ENCODE measurements at regions not wholly inside any gene's neighbourhood (a gene's known extent, or its start where the extent isn't known, plus 50 kb on each side); places are given as distances from the start of the nearest gene placed in this dataset.
"Not testable (repeated sequence)": the region's sequence is repeated elsewhere in the genome, so short reads cannot be mapped to it uniquely, and the experiment has no call there.

DNA sequence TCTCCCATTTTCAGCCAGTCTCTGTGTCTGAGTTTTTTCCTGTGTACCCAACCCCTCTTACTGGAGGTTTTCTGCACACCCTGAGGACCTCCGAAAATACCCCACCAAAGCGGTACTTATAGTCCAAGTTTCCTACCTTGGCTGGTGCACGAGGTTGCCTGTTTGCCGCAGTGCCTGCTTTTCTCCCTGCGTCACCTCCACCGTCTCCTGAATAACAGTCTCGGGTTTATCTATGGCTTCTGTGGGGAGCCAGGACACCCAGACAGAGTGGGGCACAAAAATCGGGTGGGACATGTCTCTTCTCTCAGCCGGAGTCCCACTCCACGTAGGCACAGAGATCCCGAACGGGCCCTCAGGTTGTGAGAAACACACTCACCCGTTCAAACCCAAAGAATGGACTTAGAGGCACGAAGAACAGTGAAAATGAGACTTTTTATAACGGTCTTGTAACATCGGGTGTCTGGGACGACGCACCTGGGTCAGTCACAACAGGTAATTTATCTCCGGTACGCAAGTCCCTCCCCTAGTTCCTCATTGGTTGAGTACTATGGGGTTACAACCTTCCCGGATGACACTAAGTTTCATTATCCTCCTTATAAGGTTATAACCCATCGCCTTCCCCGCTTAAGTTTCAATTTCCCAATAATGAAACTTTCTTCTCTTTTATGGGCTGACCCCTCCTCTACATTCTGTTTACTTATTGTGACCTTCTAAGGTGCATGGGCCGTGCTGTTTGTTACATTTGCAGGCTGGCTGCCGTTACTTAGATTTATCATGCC, 970.2 kb upstream of the COX7C start:
- no peak overlapping the region for H3K56ac ChIP-seq (ENCODE audit: low read length)
- H3K36me3 ChIP-seq (ENCODE audit: control insufficient read depth, insufficient read depth, low read length), result no peaks in the 10 kb centered on the region
- no peaks in the 10 kb centered on the region for H3K79me2 ChIP-seq (ENCODE audit: control insufficient read depth, insufficient read depth, low read length)
- H2BK15ac ChIP-seq (replicated peaks; ENCODE audit: low read depth), result no peak overlapping the region
- no peak overlapping the region for H2AK5ac ChIP-seq (ENCODE audit: low read length)
- H3K9ac ChIP-seq (ENCODE audit: low read length), result no peak overlapping the region
- H4K8ac ChIP-seq (ENCODE audit: low read depth, low read length), result no peak overlapping the region
- H3K4ac ChIP-seq (ENCODE audit: low read depth, low read length), result no peak overlapping the region
- H3K4me1 ChIP-seq (ENCODE audit: control insufficient read depth, low read depth, low read length), result no peaks in the 10 kb centered on the region
- H3K23ac ChIP-seq (ENCODE audit: low read length), result no peak overlapping the region
- H2BK120ac ChIP-seq (ENCODE audit: low read depth, low read length), result no peak overlapping the region
- H4K5ac ChIP-seq (ENCODE audit: low read length), result no peak overlapping the region
- H3K79me1 ChIP-seq (ENCODE audit: low read length), result no peaks in the 10 kb centered on the region
- H3K27ac ChIP-seq (ENCODE audit: low read depth, low read length), result no peak overlapping the region
- no peak overlapping the region for H3K4me3 ChIP-seq (ENCODE audit: low read length)
- no peaks in the 10 kb centered on the region for H3K27me3 ChIP-seq (ENCODE audit: insufficient read depth, low read length, poor library complexity)
- H3K18ac ChIP-seq (ENCODE audit: low read length), result no peak overlapping the region
- WGBS (ENCODE audit: extremely low coverage, insufficient coverage, low lambda C conversion rate), result no CpG with 5 or more reads among the region's 25 CpGs
- no peak for DNase-seq
- H2BK5ac ChIP-seq (ENCODE audit: low read length), result no peak overlapping the region
- no peak overlapping the region for H3K4me2 ChIP-seq (ENCODE audit: low read length)

DNA sequence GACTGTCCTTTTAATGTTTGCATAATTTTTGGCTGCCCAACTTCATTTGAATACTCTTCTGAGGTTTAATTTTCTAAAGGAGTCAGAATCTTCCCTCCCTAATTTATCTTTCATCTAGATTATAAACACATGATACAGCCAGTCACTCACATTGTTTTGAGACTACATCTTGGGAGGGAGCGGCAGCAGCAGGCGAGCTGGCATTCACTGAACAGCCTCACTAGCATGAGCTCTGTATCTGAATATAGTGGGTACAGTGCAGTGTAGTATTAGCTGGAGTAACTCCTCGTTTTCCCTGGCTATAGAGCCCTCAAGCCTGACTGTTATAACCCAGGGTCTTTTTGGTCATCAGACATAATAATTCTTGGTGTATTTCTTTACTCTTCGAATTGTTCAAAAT, 969.2 kb upstream of the COX7C start:
- Histone ChIP-seq H3K23ac (ENCODE audit: low read length) (no peak overlapping the region), H3K4ac (ENCODE audit: low read depth, low read length) (no peak overlapping the region), H3K27ac (ENCODE audit: low read depth, low read length) (no peak overlapping the region), H3K56ac (ENCODE audit: low read length) (no peak overlapping the region), H3K36me3 (ENCODE audit: control insufficient read depth, insufficient read depth, low read length) (no peaks in the 10 kb centered on the region), H2BK5ac (ENCODE audit: low read length) (no peak overlapping the region), H3K79me2 (ENCODE audit: control insufficient read depth, insufficient read depth, low read length) (no peaks in the 10 kb centered on the region), H2BK120ac (ENCODE audit: low read depth, low read length) (no peak overlapping the region), H4K8ac (ENCODE audit: low read depth, low read length) (no peak overlapping the region), H2BK15ac (replicated peaks; ENCODE audit: low read depth) (no peak overlapping the region), H4K5ac (ENCODE audit: low read length) (no peak overlapping the region), H3K4me2 (ENCODE audit: low read length) (no peak overlapping the region), H3K9ac (ENCODE audit: low read length) (no peak overlapping the region), H3K4me1 (ENCODE audit: control insufficient read depth, low read depth, low read length) (no peaks in the 10 kb centered on the region), H3K4me3 (ENCODE audit: low read length) (no peak overlapping the region), H3K79me1 (ENCODE audit: low read length) (no peaks in the 10 kb centered on the region), H2AK5ac (ENCODE audit: low read length) (no peak overlapping the region), H3K18ac (ENCODE audit: low read length) (no peak overlapping the region), H3K27me3 (ENCODE audit: insufficient read depth, low read length, poor library complexity) (no peaks in the 10 kb centered on the region)
- no CpG with 5 or more reads among the region's 4 CpGs for WGBS (ENCODE audit: extremely low coverage, insufficient coverage, low lambda C conversion rate)
- DNase-seq, result no peak

DNA sequence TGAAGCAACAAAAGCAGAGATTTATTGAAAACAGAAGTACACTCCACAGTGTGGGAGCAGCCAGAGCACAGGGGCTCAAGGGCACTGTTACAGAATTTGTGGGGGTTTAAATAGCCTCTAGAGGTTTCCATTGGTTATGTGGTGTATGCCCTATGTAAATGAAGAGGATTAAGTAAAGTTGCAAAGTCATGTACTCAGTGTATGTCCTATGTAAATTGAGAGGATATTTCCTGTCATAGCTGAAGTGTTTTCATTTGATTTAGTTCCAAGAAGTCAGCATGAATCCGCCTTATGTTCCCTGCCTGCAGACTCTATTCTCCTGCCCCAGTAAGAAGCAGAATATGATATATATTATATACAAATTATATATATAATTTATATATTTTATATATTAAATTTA, 966.0 kb upstream of the COX7C start:
- no peaks in the 10 kb centered on the region for H3K36me3 ChIP-seq (ENCODE audit: control insufficient read depth, insufficient read depth, low read length)
- no peak overlapping the region for H3K4me3 ChIP-seq (ENCODE audit: low read length)
- no peak overlapping the region for H3K18ac ChIP-seq (ENCODE audit: low read length)
- H3K9ac ChIP-seq (ENCODE audit: low read length), result no peak overlapping the region
- no peak overlapping the region for H3K56ac ChIP-seq (ENCODE audit: low read length)
- H3K27ac ChIP-seq (ENCODE audit: low read depth, low read length), result no peak overlapping the region
- no peak overlapping the region for H3K23ac ChIP-seq (ENCODE audit: low read length)
- no peak overlapping the region for H4K5ac ChIP-seq (ENCODE audit: low read length)
- H2AK5ac ChIP-seq (ENCODE audit: low read length), result no peak overlapping the region
- H4K8ac ChIP-seq (ENCODE audit: low read depth, low read length), result no peak overlapping the region
- no peak overlapping the region for H2BK15ac ChIP-seq (replicated peaks; ENCODE audit: low read depth)
- H2BK120ac ChIP-seq (ENCODE audit: low read depth, low read length), result no peak overlapping the region
- H3K4ac ChIP-seq (ENCODE audit: low read depth, low read length), result no peak overlapping the region
- DNase-seq, result no peak
- H3K4me2 ChIP-seq (ENCODE audit: low read length), result no peak overlapping the region
- no CpG with 5 or more reads among the region's 1 CpG for whole genome bisulfite sequencing (ENCODE audit: extremely low coverage, insufficient coverage, low lambda C conversion rate)
- H2BK5ac ChIP-seq (ENCODE audit: low read length), result no peak overlapping the region
- H3K4me1 ChIP-seq (ENCODE audit: control insufficient read depth, low read depth, low read length), result no peaks in the 10 kb centered on the region
- H3K79me2 ChIP-seq (ENCODE audit: control insufficient read depth, insufficient read depth, low read length), result no peaks in the 10 kb centered on the region
- no peaks in the 10 kb centered on the region for H3K27me3 ChIP-seq (ENCODE audit: insufficient read depth, low read length, poor library complexity)
- no peaks in the 10 kb centered on the region for H3K79me1 ChIP-seq (ENCODE audit: low read length)

DNA sequence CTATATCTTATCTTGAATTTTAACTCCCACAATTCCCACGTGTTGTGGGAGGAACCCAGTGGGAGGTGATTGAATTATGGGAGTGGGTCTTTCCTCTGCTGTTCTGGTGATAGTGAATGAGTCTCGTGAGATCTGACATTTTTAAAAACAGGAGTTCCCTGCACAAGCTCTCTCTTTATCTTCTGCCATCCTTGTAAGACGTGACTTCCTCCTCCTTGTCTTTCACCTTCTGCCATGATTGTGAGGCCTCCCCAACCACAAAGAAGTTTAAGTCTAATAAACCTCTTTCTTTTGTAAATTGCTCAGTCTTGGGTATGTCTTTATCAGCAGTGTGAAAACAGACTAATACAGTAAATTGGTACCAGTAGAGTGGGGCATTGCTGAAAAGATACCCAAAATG, 963.6 kb upstream of the COX7C start:
- WGBS (ENCODE audit: extremely low coverage, insufficient coverage, low lambda C conversion rate), result no CpG with 5 or more reads among the region's 3 CpGs
- H3K79me1 ChIP-seq (ENCODE audit: low read length); H3K4me3 ChIP-seq (ENCODE audit: low read length); H3K18ac ChIP-seq (ENCODE audit: low read length); H3K4me2 ChIP-seq (ENCODE audit: low read length); H3K79me2 ChIP-seq (ENCODE audit: control insufficient read depth, insufficient read depth, low read length); H2BK15ac ChIP-seq (replicated peaks; ENCODE audit: low read depth); H2BK5ac ChIP-seq (ENCODE audit: low read length); H4K5ac ChIP-seq (ENCODE audit: low read length); H3K4ac ChIP-seq (ENCODE audit: low read depth, low read length); H3K9ac ChIP-seq (ENCODE audit: low read length); H2AK5ac ChIP-seq (ENCODE audit: low read length); DNase-seq; H3K56ac ChIP-seq (ENCODE audit: low read length); H3K23ac ChIP-seq (ENCODE audit: low read length); H3K27me3 ChIP-seq (ENCODE audit: insufficient read depth, low read length, poor library complexity); H2BK120ac ChIP-seq (ENCODE audit: low read depth, low read length); H3K36me3 ChIP-seq (ENCODE audit: control insufficient read depth, insufficient read depth, low read length); H3K27ac ChIP-seq (ENCODE audit: low read depth, low read length); H3K4me1 ChIP-seq (ENCODE audit: control insufficient read depth, low read depth, low read length); H4K8ac ChIP-seq (ENCODE audit: low read depth, low read length): not testable (repeated sequence)

DNA sequence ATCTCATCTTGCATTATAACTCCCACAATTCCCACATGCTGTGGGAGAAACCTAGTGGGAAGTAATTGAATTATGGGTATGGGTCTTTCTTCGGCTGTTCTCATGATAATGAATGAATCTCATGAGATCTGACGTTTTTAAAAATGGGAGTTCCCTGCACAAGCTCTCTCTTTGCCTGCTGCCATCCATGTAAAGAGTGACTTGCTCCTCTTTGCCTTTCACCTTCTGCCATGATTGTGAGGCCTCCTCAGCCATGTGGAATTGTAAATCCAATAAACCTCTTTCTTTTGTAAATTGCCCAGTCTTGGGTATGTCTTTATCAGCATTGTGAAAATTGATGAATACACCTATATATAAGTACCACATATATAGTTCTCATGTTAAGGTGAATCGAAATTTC, 961.7 kb upstream of the COX7C start:
- Histone ChIP-seq H3K79me2 (ENCODE audit: control insufficient read depth, insufficient read depth, low read length) (no peaks in the 10 kb centered on the region), H3K4me3 (ENCODE audit: low read length) (no peak overlapping the region), H3K27me3 (ENCODE audit: insufficient read depth, low read length, poor library complexity) (no peaks in the 10 kb centered on the region), H3K4ac (ENCODE audit: low read depth, low read length) (no peak overlapping the region), H2BK5ac (ENCODE audit: low read length) (no peak overlapping the region), H3K4me2 (ENCODE audit: low read length) (no peak overlapping the region), H3K79me1 (ENCODE audit: low read length) (no peaks in the 10 kb centered on the region), H3K27ac (ENCODE audit: low read depth, low read length) (no peak overlapping the region), H3K18ac (ENCODE audit: low read length) (no peak overlapping the region), H2BK15ac (replicated peaks; ENCODE audit: low read depth) (no peak overlapping the region), H2AK5ac (ENCODE audit: low read length) (no peak overlapping the region), H3K23ac (ENCODE audit: low read length) (no peak overlapping the region), H4K5ac (ENCODE audit: low read length) (no peak overlapping the region), H3K4me1 (ENCODE audit: control insufficient read depth, low read depth, low read length) (no peaks in the 10 kb centered on the region), H3K36me3 (ENCODE audit: control insufficient read depth, insufficient read depth, low read length) (no peaks in the 10 kb centered on the region), H3K9ac (ENCODE audit: low read length) (no peak overlapping the region), H2BK120ac (ENCODE audit: low read depth, low read length) (no peak overlapping the region), H4K8ac (ENCODE audit: low read depth, low read length) (no peak overlapping the region), H3K56ac (ENCODE audit: low read length) (no peak overlapping the region)
- no CpG with 5 or more reads among the region's 3 CpGs for WGBS (ENCODE audit: extremely low coverage, insufficient coverage, low lambda C conversion rate)
- no peak for DNase-seq

DNA sequence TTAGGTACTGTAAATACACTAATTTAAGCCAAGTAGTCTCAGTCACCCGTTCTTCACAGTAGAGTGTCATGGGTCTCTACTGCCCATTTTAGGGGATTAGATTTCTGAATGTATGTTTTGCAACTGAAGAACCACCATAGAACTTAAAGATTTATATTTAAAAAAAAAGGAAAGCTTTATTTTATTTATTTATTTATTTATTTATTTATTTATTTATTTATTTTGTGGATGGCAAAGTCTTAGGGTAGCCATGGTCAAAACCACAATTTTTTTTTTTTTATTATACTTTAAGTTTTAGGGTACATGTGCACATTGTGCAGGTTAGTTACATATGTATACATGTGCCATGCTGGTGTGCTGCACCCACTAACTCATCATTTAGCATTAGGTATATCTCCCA, 960.4 kb upstream of the COX7C start:
- H3K36me3 ChIP-seq (ENCODE audit: control insufficient read depth, insufficient read depth, low read length); H3K79me2 ChIP-seq (ENCODE audit: control insufficient read depth, insufficient read depth, low read length); DNase-seq; H3K27me3 ChIP-seq (ENCODE audit: insufficient read depth, low read length, poor library complexity); H3K4me3 ChIP-seq (ENCODE audit: low read length); H3K79me1 ChIP-seq (ENCODE audit: low read length); H3K4me1 ChIP-seq (ENCODE audit: control insufficient read depth, low read depth, low read length); H2BK5ac ChIP-seq (ENCODE audit: low read length); H4K8ac ChIP-seq (ENCODE audit: low read depth, low read length); H3K27ac ChIP-seq (ENCODE audit: low read depth, low read length); H3K56ac ChIP-seq (ENCODE audit: low read length); H2BK120ac ChIP-seq (ENCODE audit: low read depth, low read length); H3K9ac ChIP-seq (ENCODE audit: low read length); H3K4me2 ChIP-seq (ENCODE audit: low read length); H3K4ac ChIP-seq (ENCODE audit: low read depth, low read length); H4K5ac ChIP-seq (ENCODE audit: low read length); H2BK15ac ChIP-seq (replicated peaks; ENCODE audit: low read depth); H2AK5ac ChIP-seq (ENCODE audit: low read length); H3K23ac ChIP-seq (ENCODE audit: low read length); H3K18ac ChIP-seq (ENCODE audit: low read length): not testable (repeated sequence)
- WGBS (ENCODE audit: extremely low coverage, insufficient coverage, low lambda C conversion rate), result no CpG with 5 or more reads among the region's 1 CpG
